Endothelial cell of umbilical vein (primary cell): ENCODE measurements at regions not wholly inside any gene's neighbourhood (a gene's known extent, or its start where the extent isn't known, plus 50 kb on each side); places are given as distances from the start of the nearest gene placed in this dataset.
"Not testable (repeated sequence)": the region's sequence is repeated elsewhere in the genome, so short reads cannot be mapped to it uniquely, and the experiment has no call there.

ENCODE experiments used
- BruUV-seq: library from RNA; stranded (reverse); fragments of 400-500 nt; replicated peaks from 2 replicates; lab custom pipeline; 2021; lab: Mats Ljungman, UMichigan
- CTCF ChIA-PET: fragments of 300-600, 350-600 bp; sonication (Branson Sonifier 250); formaldehyde crosslinking; loops from one replicate; lab custom pipeline; 2021; ENCODE audit warnings: antibody characterized with exemption, inconsistent platforms; lab: Charles Lee
- POLR2A ChIA-PET: fragments of 300-600, 350-600 bp; sonication (Branson Sonifier 250); formaldehyde crosslinking; loops from one replicate; lab custom pipeline; 2021; ENCODE audit warnings: antibody characterized with exemption, inconsistent platforms; lab: Charles Lee
- DNase-seq: peaks from one replicate; pipeline ENCODE4 v3.0.0-alpha.2; 2011; ENCODE audit warnings: low read depth, low spot score
- FAIRE-seq: peaks from 2 replicates; lab custom pipeline; 2011; peaks lifted over from hg19 to GRCh38; lab: Jason Lieb, UNC
- H2AFZ ChIP-seq: 2 replicates; pipeline ENCODE4 v1.6.0; 2012; ENCODE audit warnings: low read depth, low read length, control low read depth, inconsistent platforms
- H3K27ac ChIP-seq: 2 replicates; pipeline ENCODE4 v1.5.1; 2011; ENCODE audit warnings: low read depth, mild to moderate bottlenecking, control low read depth, low read length, moderate library complexity; ENCODE audit not compliant: insufficient read depth
- H3K27me3 ChIP-seq, 2 experiments: 2 replicates each; pipeline versions ENCODE4 v1.6.0 to v1.6.1; 2011; ENCODE audit warnings: low read length in 2 of 2, mixed read lengths in 1 of 2; ENCODE audit not compliant: control insufficient read depth in 2 of 2, insufficient read depth in 2 of 2
- H3K36me3 ChIP-seq, 2 experiments: 2 replicates in 1 of 2; 3 replicates in 1 of 2; pipeline ENCODE4 v1.5.1; 2011; ENCODE audit warnings: low read length in 2 of 2, mild to moderate bottlenecking in 1 of 2, moderate library complexity in 1 of 2; ENCODE audit not compliant: control insufficient read depth in 2 of 2, insufficient read depth in 2 of 2; ENCODE audit errors: extremely low read depth in 1 of 2
- H3K4me1 ChIP-seq: 3 replicates; pipeline ENCODE4 v1.5.1; 2011; ENCODE audit warnings: mild to moderate bottlenecking, low read length; ENCODE audit not compliant: control insufficient read depth, insufficient read depth; ENCODE audit errors: extremely low read depth
- H3K4me2 ChIP-seq: 2 replicates; pipeline ENCODE4 v1.6.1; 2011; ENCODE audit warnings: low read length, control low read depth, mixed read lengths; ENCODE audit not compliant: insufficient read depth
- H3K4me3 ChIP-seq, 3 experiments: fragments of 200-600 bp in 1 of 3; sonication (generic), shearing (Covaris generic) in 1 of 3; replicated peaks in 1 of 3; 2 replicates each; pipeline ENCODE4 v1.5.1; 2011 to 2016; ENCODE audit warnings: control low read depth in 3 of 3, low read length in 3 of 3, mild to moderate bottlenecking in 2 of 3, inconsistent platforms in 1 of 3, low read depth in 1 of 3, moderate library complexity in 1 of 3; ENCODE audit not compliant: insufficient read depth in 1 of 3
- H3K79me2 ChIP-seq: 2 replicates; pipeline ENCODE4 v1.6.0; 2012; ENCODE audit warnings: low read length, inconsistent platforms; ENCODE audit not compliant: control insufficient read depth, insufficient read depth
- H3K9ac ChIP-seq: replicated peaks from 2 replicates; pipeline ENCODE3; 2011; ENCODE audit warnings: low read length, control low read depth; ENCODE audit not compliant: insufficient read depth; ENCODE audit errors: extremely low read depth
- H3K9me1 ChIP-seq: replicated peaks from 3 replicates; pipeline ENCODE4 v1.6.0; 2011; ENCODE audit warnings: mild to moderate bottlenecking, low read length; ENCODE audit not compliant: control insufficient read depth, insufficient read depth; ENCODE audit errors: extremely low read depth
- H3K9me3 ChIP-seq: replicated peaks from 2 replicates; pipeline ENCODE4 v1.5.1; 2012; ENCODE audit warnings: low read length, inconsistent platforms; ENCODE audit not compliant: control insufficient read depth, insufficient read depth
- H4K20me1 ChIP-seq: replicated peaks from 2 replicates; pipeline ENCODE3; 2011; ENCODE audit warnings: mild to moderate bottlenecking, low read length; ENCODE audit not compliant: control insufficient read depth, insufficient read depth; ENCODE audit errors: extremely low read depth
- EZH2 ChIP-seq: IDR thresholded peaks from 2 replicates; pipeline ENCODE4 v1.6.1; 2012; ENCODE audit warnings: borderline replicate concordance, low read depth, mild to moderate bottlenecking, moderate library complexity, low read length, inconsistent platforms; ENCODE audit not compliant: severe bottlenecking
- FOS ChIP-seq: IDR thresholded peaks from 2 replicates; pipeline ENCODE4 v1.6.1; 2011; ENCODE audit warnings: mild to moderate bottlenecking, low read length, moderate library complexity, borderline replicate concordance; ENCODE audit not compliant: insufficient read depth
- GATA2 ChIP-seq: IDR thresholded peaks from 2 replicates; pipeline ENCODE4 v1.7.0; 2011; ENCODE audit warnings: low read depth, mild to moderate bottlenecking, moderate library complexity, mixed read lengths, low read length; ENCODE audit not compliant: insufficient read length, insufficient read depth
- JUN ChIP-seq: IDR thresholded peaks from 2 replicates; pipeline ENCODE4 v1.6.1; 2011; ENCODE audit warnings: borderline replicate concordance, low read depth; ENCODE audit not compliant: insufficient read length, insufficient read depth
- MAX ChIP-seq: IDR thresholded peaks from 2 replicates; pipeline ENCODE4 v1.6.1; 2011; ENCODE audit not compliant: insufficient read depth, insufficient read length
- MYC ChIP-seq: IDR thresholded peaks from one replicate; pipeline ENCODE4 v1.6.1; 2011; ENCODE audit warnings: mild to moderate bottlenecking, low read depth, low read length
- POLR2A ChIP-seq: IDR thresholded peaks from 2 replicates; pipeline ENCODE4 v1.6.1; 2012; ENCODE audit warnings: low read depth, mild to moderate bottlenecking, control low read depth, low read length
- POLR2AphosphoS5 ChIP-seq: IDR thresholded peaks from 2 replicates; pipeline ENCODE4 v1.6.1; 2012; ENCODE audit warnings: low read depth, mild to moderate bottlenecking, control low read depth, low read length, moderate library complexity; ENCODE audit not compliant: insufficient read depth
- dilution Hi-C: fragments of 300-500 bp; cut with MboI; formaldehyde crosslinking; loops from one replicate; pipeline ENCODE4 v1.15.0; 2019; ENCODE audit warnings: low sequenced_read_pairs; ENCODE audit not compliant: extremely low pct_ligation_motif_present
- intact Hi-C: fragments of 100-400 bp; cut with micrococcal nuclease; formaldehyde crosslinking; loops from one replicate; pipeline ENCODE4 v1.10.0; 2022
- TF ChIP-seq, protein P1 (sequence below), 2 donors: IDR thresholded peaks; 1 replicate in 1 of 2; 2 replicates in 1 of 2; pipeline ENCODE4 v1.5.1; 2011; ENCODE audit warnings: low read length in 2 of 2, mild to moderate bottlenecking in 2 of 2, moderate library complexity in 2 of 2, control low read depth in 1 of 2, inconsistent platforms in 1 of 2, low read depth in 1 of 2; ENCODE audit not compliant: insufficient read depth in 1 of 2; ENCODE audit errors: extremely low read depth in 1 of 2

DNA sequence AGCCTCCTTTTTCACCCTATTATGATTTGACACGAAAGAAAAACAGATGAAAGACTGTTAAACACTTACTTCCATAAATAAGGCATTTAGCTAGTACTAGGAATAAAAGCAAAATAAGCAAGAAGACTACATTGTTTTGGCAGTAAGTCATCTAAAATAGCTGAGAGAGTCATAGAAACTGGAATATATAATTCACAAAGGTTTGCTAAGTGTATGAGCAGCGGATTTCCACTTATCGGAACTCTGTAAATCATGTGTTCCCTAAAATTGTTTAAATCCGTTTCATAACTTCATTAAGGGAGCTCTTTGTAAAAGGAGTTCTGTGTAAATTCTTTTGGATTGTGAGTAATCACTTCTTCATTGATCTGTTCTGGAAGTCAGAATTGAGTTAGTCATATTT, 202.5 kb upstream of the CBLB start:
- no peak overlapping the region for H3K4me3 ChIP-seq

DNA sequence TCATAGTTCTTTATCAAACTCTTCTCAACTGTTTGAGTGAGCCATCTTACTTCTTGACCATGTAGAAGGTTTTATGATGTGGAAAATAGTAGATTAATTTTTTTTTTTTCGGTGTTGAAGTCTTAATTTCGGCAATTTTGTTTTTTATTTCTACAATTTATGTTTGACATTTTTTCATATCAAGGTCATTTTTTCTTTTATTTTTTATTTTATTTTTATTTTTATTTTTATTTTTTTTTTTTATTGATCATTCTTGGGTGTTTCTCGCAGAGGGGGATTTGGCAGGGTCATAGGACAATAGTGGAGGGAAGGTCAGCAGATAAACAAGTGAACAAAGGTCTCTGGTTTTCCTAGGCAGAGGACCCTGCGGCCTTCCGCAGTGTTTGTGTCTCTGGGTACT, 203.8 kb upstream of the CBLB start:
- H3K9me3 ChIP-seq, DNase-seq, H3K9ac ChIP-seq, FAIRE-seq, H3K27ac ChIP-seq, CTCF ChIA-PET, H3K4me1 ChIP-seq, intact Hi-C loops, H2AFZ ChIP-seq, H3K36me3 ChIP-seq, dilution Hi-C loops, H3K27me3 ChIP-seq, POLR2A ChIA-PET, H3K4me3 ChIP-seq, BruUV-seq, H4K20me1 ChIP-seq, H3K9me1 ChIP-seq, H3K79me2 ChIP-seq, H3K4me2 ChIP-seq: not testable (repeated sequence)

More for the DNA sequence above, 202.5 kb upstream of the CBLB start:
- H3K9me1 ChIP-seq: no peaks in the 10 kb centered on the region
- dilution Hi-C loops (no loop called here), intact Hi-C loops (no loop called here)
- CTCF ChIA-PET: no interaction called here
- DNase-seq: no peak
- H3K9me3 ChIP-seq: no peaks in the 10 kb centered on the region
- H2AFZ ChIP-seq: no peak overlapping the region
- no peaks in the 10 kb centered on the region for H3K36me3 ChIP-seq
- BruUV-seq: no TSS peak
- no peak overlapping the region for H3K4me2 ChIP-seq
- no peaks in the 10 kb centered on the region for H4K20me1 ChIP-seq
- H3K27ac ChIP-seq: no peak overlapping the region
- H3K27me3 ChIP-seq: no peaks in the 10 kb centered on the region
- H3K79me2 ChIP-seq: no peaks in the 10 kb centered on the region
- no peak for FAIRE-seq
- no peak overlapping the region for H3K9ac ChIP-seq
- no peaks in the 10 kb centered on the region for H3K4me1 ChIP-seq
- POLR2A ChIA-PET: no interaction called here
- no peak for TF ChIP-seq POLR2AphosphoS5
- TF ChIP-seq MYC: no peak
- TF ChIP-seq, protein P1, sequence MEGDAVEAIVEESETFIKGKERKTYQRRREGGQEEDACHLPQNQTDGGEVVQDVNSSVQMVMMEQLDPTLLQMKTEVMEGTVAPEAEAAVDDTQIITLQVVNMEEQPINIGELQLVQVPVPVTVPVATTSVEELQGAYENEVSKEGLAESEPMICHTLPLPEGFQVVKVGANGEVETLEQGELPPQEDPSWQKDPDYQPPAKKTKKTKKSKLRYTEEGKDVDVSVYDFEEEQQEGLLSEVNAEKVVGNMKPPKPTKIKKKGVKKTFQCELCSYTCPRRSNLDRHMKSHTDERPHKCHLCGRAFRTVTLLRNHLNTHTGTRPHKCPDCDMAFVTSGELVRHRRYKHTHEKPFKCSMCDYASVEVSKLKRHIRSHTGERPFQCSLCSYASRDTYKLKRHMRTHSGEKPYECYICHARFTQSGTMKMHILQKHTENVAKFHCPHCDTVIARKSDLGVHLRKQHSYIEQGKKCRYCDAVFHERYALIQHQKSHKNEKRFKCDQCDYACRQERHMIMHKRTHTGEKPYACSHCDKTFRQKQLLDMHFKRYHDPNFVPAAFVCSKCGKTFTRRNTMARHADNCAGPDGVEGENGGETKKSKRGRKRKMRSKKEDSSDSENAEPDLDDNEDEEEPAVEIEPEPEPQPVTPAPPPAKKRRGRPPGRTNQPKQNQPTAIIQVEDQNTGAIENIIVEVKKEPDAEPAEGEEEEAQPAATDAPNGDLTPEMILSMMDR (IDR thresholded peaks at IDR 0.05; ENCODE audit: extremely low read depth in 1 of 2, insufficient read depth in 1 of 2, low read depth in 1 of 2, low read length in 2 of 2): no peak
- TF ChIP-seq GATA2: no peak
- TF ChIP-seq FOS: no peak
- no peak for TF ChIP-seq POLR2A
- no peak for TF ChIP-seq MAX
- no peak for TF ChIP-seq EZH2
- no peak for TF ChIP-seq JUN

- H3K4me3 ChIP-seq, H2AFZ ChIP-seq, H3K9ac ChIP-seq, H3K9me3 ChIP-seq, H3K27ac ChIP-seq, H3K36me3 ChIP-seq, CTCF ChIA-PET, dilution Hi-C loops, FAIRE-seq, H4K20me1 ChIP-seq, DNase-seq, H3K4me2 ChIP-seq, intact Hi-C loops, H3K27me3 ChIP-seq, H3K79me2 ChIP-seq, BruUV-seq, POLR2A ChIA-PET, H3K4me1 ChIP-seq, H3K9me1 ChIP-seq: not testable (repeated sequence)
These were observed 205.0 kb upstream of the CBLB start for GRCh38 chr3:106073806-106074205.
